Kasumi-1 (cell line): ENCODE measurements at regions not wholly inside any gene's neighbourhood (a gene's known extent, or its start where the extent isn't known, plus 50 kb on each side); places are given as distances from the start of the nearest gene placed in this dataset.
A peak's percentile ranks its signal among the peaks of the same experiment; 100 is the strongest.

Source experiments
- DNase-seq, 2 experiments: peaks; one replicate each; lab custom pipeline; 2025; lab: John Stamatoyannopoulos, UW

DNA sequence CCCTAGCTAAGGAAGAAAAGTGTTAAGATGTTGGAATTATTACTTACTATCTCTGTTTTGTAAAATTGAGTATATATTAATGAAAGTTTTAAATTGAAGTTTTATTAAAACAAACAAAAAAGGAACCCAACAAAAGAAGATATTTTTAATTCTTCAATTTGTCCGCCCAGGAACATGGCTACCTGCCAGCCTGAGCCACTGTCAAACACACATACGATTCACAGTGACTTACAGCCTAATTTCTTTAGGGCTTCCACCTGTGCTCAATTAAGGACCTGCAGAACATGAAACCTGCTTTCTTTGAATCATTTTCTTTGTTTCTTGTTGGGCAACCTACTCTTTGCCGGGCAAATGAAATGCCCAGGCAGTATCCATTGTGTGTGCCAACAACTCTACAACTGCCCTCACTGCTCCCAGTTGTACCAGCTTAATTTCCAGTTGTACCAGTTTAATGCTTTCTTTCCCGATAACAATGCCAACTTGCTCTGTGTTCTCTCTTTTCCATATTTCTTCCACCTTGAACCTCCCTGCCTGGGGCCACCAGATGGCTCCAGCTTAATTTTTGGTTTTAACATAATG is 181.7 kb downstream of the GBA3 start:
- no peak for DNase-seq

DNA sequence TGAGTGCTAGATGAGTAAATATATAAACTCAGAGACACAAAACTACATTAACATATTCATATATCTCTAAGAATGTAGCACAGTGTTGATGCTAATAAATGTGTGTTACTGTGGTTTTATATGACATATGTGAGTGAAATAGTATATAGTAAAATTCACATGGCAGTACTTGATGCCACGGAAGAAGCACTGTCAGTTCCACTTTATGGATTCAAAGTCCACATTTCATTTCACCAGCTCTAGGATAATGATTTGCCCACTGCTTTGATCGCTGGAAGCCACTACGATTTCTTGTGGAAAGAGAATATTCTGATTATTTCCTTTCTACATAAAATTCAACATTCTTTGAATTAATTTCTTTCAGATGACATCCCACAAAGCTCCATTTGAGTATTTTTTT is 181.2 kb downstream of the GBA3 start:
- DNase-seq: no peak

GRCh38 chr4:22870847-22871449 is 178.2 kb downstream of the GBA3 start:
- no peak for DNase-seq

DNA sequence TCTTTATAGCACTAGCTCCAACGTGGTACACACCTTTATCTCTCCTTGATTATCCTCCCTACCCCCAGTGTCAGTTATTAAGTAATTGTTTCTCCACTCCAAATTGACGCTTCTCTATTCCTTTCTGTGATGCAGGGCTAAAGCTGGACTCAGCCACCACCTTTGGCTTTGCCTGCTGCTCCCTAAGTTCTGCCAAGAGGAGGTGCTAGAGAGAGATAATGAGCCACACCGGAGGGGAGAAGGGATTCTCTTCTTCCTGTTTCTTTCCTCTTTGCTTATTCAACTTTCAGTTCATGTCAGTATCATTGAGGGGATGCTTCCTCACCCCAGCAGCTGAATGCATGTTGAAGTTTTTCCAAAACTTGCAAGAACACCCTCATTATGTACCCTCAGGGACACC is 176.5 kb downstream of the GBA3 start:
- peak in 1 of 2 experiments; percentile 12 for DNase-seq
